Epithelial cell of prostate (primary cell): ENCODE measurements at regions not wholly inside any gene's neighbourhood (a gene's known extent, or its start where the extent isn't known, plus 50 kb on each side); places are given as distances from the start of the nearest gene placed in this dataset.
A peak's percentile ranks its signal among the peaks of the same experiment; 100 is the strongest.
"Not testable (repeated sequence)": the region's sequence is repeated elsewhere in the genome, so short reads cannot be mapped to it uniquely, and the experiment has no call there.

Experiments used
- DNase-seq: peaks from one replicate; pipeline ENCODE4 v3.0.0-alpha.2; 2011; ENCODE audit warnings: low read depth, low spot score
- H3K27ac ChIP-seq: fragments of 450-650 bp; 2 replicates; pipeline ENCODE4 v1.5.1; 2017; ENCODE audit warnings: mild to moderate bottlenecking

DNA sequence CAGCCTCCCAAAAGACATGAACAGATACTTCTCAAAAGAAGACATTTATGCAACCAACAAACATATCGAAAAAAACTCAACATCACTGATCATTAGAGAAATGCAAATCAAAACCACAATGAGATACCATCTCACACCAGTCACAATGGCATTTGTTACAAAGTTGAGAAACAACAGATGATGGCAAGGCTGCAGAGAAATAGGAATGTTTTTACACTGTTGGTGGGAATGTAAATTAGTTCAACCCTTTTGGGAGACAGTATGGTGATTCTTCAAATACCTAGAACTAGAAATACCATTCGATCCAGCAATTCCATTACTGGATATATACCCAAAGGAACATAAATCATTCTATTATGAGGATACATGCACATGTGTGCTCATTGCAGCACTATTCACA, 1349.2 kb upstream of the GJE1 start:
- not testable (repeated sequence) for DNase-seq, H3K27ac ChIP-seq

DNA sequence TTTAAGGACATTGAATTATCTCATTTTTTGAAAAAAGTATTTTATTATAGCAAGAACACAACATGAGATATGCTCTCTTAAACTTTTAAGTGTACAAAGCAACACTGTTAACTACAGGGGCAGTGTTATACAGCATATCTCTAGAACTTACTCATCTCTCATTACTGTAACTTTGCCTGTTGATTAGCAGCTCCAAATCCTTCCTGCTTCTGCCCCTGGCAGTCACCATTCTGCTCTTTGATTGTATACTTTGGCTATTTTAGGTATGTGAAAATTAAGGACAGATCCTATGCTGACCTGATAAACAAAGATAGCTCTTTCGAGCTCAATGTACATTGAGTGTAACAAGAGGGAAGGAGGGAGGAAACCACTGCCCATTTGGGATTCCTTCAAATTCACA, 1349.8 kb upstream of the GJE1 start:
- no peak for DNase-seq
- H3K27ac ChIP-seq, result peak overlapping the region; percentile 7

DNA sequence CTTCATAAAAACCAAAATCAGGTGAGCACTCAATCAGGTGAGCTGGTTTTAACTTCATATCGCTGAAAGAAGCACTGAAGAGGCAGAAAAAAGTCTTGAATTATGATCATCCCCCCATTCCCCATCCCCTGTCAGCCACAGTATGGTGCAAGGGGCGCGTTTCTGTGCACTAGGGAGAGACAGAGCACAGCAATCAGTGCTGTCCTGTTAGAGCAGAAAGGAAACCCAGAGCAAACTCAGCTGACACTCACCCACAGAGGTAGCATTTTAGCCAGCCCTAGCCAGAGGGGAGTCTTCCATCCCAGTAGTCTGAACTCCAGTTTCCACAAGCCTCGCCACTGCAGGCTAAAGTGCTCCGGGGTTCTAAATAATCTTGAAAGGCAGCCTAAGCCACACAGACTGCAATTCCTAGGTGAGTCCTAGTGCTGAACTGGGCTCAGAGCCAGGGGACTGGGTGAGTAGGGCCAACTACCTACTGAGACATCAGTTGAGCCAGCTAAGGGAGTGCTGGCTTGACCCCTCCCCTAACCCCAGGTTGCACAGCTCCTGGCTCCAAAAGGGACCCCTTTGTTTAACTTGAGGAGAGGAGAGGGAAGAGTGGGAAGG, 1352.6 kb upstream of the GJE1 start:
- H3K27ac ChIP-seq, result peak overlapping the region; percentile 72
- no peak for DNase-seq

DNA sequence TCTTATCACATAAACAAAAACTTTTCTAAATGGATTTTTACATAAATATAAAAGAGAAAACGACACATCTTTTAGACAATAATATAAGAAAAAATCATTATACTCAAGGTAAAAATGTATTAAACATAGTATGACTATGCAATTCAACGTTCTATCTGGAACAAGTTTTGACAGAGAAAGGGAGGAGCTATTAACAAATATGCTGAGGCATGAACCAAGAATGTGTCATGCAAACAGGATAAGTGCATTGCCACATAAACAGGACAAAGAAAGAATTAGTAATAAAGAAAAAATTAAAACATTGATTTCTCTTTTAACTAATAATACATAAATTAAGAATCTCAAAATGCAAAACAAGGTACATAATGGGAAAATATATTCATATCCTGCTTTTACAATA, 1353.4 kb upstream of the GJE1 start:
- H3K27ac ChIP-seq, result peak overlapping the region; percentile 72
- peak; percentile 62 for DNase-seq

DNA sequence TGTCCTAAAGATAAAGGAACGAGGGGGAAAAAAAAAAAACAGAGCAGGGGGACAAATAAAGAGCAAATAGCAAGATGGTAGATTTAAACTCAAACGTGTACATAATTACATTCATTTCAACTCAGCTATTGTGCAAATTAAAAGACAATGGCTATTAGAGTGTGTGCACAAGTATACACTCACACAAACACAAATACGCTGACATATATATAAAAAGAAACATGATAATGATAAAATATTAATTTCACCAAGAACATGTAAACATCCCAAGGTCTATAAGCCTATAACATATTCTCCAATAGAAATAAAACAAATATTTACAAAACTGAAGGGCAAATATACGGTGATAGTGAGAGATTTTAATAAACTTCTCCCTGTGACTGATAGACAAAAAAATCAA, 1354.9 kb upstream of the GJE1 start:
- H3K27ac ChIP-seq, result no peak overlapping the region
- DNase-seq, result no peak

DNA sequence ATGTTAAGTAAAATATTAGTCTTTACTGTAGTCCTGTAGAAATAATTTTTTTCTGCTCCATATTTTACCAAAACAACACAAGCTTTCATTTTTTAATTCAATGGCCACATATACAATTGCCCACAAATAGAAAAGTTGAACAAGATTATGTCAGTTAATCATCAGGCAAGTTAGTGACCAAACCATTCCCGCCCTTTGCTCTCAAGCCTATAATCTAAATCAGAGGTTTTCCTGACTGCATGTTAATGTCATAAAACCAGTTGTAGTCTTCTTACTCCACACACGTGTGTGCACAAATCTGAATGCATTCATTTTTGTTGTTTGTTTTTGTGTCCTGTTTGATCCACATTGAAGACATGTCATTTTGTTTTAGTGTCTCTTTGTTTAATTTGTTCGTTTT, 1357.7 kb upstream of the GJE1 start:
- no peak for DNase-seq
- H3K27ac ChIP-seq, result no peak overlapping the region

DNA sequence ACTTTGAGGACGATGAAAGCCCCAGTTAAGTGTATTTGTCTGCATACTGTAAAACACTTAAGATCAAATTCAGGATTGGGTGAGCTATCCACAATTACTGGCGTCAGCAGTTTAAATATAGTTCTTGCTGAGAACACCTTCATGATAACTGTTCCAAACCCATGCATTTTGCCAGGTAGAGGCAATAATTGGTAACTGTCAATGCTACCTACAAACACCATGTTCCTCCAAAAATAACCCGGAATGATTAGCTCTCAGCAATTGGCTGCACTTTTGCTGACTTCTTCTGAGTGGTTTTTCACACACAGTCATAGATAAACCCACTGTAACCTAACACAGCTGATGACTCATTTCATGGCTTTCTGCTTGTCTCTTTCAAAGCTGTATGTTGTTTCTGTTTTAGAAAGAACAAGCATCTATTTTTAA, 1358.6 kb upstream of the GJE1 start:
- H3K27ac ChIP-seq, result no peak overlapping the region
- DNase-seq, result peak; percentile 36

DNA sequence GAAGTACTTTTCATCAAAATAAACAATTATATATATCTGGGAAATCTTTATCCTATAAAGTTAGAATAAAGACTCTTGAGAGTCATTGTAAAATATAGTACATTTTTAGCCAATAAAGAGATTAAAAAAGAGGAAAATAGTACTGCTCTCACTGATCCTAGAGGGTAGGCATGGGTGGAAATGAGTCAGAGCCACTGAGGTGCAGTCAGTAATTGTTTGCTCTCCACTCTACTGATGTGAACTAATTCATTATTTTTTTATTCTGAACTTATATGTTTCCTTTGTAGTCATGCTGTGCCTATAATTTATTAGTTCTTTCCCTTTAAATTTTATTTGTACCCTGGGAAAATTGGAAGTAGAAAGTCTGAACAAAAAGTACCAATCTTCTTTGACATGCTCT, 1359.4 kb upstream of the GJE1 start:
- no peak for DNase-seq
- no peak overlapping the region for H3K27ac ChIP-seq

DNA sequence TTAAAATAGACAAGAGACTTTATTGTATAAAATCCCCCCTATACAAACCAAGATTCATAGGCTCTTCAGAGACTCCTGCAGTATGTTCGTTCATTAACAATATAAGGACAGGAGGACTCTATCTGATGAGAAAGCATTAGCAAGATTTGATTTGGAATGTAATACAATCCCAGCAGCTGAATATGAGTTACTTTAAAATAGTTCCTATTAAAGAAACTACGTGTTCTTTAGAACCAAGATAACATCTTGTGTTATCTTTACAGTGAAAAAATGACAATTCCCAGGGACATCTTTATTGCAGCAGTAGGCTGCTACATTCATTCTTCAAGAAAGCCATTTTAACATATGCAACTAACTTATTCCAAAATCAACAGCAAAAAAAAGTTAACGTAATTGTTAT, 1360.1 kb upstream of the GJE1 start:
- no peak overlapping the region for H3K27ac ChIP-seq
- no peak for DNase-seq

DNA sequence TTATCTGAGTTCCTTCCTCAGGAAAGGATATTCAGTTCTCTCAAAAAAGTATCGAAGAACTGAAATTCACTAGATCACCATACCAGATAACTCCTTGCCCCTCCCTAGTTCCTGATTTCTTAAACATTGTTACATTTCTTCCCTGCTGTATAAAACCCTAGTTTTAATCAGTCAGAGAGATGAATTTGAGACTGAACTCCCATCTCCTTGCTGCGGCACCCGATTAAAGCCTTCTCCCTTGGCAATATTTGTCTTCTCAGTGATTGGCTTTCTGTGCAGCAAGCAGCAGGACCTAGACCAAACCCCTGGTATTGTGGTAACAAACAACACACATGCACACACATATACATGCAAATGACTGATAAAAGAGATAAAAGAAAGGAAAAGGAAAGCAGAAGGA, 1364.6 kb upstream of the GJE1 start:
- DNase-seq, result no peak
- H3K27ac ChIP-seq, result no peak overlapping the region

DNA sequence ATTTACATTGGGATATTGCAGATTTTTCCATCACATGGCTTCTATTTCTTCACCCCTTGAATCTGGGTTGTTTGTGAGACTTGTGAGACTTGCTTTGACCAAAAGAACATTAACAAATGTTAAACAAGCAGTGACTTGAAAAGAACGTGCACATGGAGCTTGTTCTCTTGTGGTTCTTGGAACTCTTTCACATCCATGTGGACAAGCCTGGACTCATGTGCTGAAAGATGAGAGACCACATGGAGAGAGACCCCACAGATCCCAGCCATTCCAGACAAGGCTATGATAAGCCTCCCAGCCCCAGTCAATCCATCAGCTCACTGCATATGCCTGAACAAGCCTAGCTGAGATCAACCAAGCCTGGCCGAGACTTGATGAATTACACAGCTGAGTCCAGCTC, 1365.7 kb upstream of the GJE1 start:
- H3K27ac ChIP-seq, result no peak overlapping the region
- no peak for DNase-seq

DNA sequence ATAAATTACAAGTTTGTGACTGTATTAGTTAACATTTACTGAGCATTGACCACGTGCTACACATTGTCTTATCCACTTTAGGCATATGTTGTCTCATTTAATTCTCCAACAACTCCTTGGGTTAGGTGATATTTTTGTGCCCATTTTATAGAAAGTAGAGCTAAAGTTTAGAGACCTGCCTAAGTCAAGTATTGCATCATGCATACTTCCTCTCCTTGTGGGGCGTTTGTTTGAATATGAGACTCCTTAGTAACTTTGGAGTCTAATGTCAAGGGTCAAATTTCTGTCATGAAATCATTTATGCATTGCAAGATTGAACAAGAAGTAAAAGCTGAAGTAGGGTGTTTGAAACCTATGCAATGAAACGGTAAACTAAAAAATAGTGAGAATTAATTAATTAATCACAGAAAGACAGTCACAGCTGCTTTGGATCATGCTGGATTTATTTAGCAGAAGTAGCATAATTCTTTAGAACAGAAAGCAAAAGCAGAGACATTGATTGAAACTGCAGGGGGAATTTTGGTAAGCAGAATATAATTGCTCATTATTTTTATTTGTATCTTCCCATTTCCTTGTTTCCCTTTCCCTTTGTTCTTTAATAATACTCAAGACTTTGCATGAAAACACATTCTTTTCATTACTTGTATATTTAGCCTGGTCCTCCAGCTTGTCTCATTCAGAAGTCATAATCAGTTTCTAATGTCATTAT, 1374.4 kb upstream of the GJE1 start:
- no peak overlapping the region for H3K27ac ChIP-seq
- no peak for DNase-seq

DNA sequence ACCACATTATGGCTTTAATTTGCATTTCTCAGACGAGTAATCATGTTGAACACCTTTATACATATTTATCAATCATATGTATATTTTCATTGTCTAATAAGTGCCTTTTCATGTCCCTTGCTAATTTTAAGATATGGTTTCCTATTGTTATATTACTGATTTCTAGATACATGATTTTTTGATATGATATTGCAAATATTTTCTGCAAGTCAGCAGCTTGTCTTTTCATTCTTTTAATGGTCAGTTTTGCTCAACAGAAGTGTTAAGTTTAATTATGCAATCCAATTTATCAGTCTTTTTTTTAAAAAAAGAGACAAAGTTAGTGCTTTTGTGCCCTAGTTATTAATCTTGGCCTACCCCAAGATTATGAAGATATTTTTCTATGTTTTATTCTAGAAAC, 1377.8 kb upstream of the CITED2 start:
- no peak overlapping the region for H3K27ac ChIP-seq
- DNase-seq, result no peak

DNA sequence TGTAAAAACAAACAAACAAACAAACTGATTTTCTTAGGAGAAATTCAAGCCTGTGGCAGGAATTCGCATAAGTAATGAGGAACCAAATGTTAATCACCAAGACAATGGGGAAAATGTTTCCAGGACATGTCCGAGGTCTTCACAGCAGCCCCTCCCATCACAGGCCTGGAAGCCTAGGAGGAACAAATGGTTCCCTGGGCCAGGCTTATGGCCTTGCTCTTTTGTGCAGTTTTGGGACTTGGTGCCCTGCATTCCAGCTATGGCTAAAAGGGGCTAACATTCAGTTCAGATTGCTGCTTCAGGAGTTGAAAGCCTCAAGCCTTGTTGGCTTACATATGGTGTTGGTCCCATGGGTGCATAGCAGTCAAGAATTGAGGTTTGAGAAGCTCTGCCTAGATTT, 1372.7 kb upstream of the CITED2 start:
- no peak for DNase-seq
- no peak overlapping the region for H3K27ac ChIP-seq

DNA sequence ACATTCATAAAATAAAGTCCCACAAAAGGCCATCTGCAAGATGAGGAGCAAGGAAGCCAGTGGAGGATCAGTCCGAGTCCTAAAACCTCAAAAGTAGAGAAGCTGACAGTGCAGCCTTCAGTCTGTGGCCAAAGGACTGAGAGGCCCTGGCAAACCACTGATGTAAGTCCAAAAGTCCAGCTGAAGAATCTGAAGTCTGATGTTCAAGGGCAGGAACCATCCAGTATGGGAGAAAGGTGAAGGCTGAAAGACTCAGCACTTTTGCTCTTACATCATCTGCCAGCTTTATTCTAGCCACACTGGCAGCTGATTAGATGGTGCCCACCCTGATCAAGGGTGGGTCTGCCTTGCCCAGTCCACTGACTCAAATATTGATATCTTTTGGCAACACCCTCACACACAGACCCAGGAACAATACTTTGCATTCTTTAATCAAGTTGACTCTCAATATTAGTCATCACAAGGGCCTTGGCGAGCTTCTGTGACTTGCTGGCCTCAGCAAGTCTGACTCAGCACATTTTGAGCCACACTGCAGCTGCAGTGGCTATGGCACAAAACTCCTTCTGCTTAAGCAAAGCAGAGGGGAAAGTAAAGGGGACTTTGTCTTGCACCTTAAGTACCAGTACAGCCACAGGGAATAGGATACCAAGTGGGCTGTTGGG, 1370.3 kb upstream of the CITED2 start:
- peak overlapping the region; percentile 5 for H3K27ac ChIP-seq
- peak; percentile 41 for DNase-seq

DNA sequence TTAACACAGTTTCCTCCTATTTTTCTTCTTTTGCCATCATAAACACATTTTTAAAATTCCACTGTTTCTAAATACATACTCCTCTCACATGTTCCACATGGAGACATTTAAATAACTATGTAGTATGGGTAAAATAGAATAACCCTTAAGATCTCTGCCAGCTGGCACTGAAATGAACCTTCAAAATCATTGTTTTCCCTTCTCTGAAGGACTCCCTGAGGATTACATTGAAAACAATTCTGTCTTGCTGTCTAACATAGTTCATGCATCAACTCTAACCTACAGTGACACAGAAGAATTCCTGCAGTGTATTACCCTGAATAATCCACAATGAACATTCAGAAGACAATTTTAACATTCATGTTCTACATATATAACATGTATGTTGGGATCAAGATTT, 1361.8 kb upstream of the CITED2 start:
- no peak for DNase-seq
- no peak overlapping the region for H3K27ac ChIP-seq

DNA sequence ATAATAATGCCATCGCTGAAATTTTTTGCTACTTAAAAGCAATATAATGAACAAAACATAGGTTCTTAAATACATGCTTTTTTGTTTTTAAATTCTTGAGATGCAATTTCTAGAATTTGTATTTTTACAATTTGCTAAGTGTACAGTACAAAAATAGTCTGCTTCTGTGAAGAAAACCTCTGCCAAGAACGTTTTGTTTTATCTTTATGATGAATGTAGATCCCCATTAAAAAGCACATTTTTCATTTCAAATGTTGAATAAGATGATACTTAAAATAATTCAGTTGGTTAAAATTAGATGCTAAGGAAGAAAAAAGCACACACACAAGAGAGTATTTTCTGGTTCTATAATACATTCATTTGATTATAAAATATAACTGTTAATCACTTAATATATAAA, 1358.5 kb upstream of the CITED2 start:
- no peak for DNase-seq
- H3K27ac ChIP-seq, result no peak overlapping the region

DNA sequence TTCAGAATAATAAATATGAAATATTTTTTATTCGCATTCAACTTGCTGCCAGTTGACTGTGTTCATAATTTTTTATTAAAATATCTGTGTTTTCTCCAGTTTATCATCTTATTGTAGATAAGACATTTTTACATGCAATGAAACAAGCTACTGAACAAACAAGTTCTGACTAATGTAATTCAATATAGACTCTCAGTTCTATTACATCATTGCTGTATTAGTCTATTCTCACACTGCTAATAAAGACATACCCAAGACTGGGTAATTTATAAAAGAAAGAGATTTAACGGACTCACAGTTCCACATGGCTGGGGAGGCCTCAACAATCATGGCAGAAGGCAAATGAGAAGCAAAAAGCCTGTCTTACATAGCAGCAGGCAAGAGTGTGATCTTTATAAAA, 1357.7 kb upstream of the CITED2 start:
- no peak for DNase-seq
- no peak overlapping the region for H3K27ac ChIP-seq

DNA sequence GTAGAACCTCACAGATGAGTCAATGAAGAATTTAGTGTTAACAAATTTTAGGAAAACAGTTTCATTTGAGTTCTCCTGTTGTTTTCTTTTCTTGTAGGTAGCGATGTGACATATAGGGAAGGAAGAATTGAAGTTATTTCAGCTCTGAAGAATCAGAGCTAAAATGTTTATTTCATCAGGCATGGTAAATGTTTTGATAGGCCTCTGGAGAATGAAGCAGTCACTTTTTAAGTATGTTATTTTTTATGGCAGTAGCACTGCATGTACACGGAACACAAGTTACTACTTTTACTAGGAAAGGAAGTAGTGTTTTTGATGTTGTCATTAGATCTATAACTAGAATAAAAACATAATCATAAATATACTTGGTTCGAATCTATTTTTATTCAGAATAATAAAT, 1357.3 kb upstream of the CITED2 start:
- no peak for DNase-seq
- H3K27ac ChIP-seq, result no peak overlapping the region

DNA sequence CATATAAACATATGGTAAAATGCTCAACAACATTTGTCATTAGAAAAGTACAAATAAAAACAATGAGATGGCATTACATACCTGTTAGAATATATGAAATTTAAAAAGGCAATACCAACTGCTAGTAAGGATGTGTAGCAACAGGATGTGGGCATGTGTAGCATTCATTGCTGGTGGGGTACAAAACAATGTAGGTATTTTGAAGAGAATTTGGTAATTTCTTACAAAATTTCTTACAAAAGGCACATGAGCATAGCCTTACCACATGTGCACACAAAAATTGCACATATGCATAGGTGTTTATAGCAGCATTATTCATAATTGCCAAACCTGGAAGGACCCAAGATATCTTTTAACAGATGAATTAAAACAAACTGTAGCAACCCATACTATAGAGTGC, 1355.1 kb upstream of the CITED2 start:
- no peak overlapping the region for H3K27ac ChIP-seq
- no peak for DNase-seq

DNA sequence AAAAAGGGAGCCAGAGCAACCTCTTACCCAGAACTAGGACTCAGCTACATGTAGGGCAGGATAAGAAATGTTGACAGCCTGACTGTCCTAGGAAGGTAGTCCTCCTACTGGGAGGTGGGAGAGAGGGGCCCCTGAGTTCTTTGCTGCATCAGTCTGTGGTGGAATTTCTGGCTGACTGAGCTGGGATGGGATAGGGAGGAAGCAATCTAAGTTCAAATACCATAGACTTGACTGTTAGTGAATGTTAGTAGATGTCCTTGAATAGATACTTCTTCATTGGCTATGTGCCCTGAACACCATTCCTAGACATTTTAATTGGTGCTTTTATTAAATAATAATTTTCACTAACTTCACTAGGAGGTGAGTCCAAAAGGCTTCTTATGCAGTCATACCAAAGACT, 1343.6 kb upstream of the CITED2 start:
- no peak overlapping the region for H3K27ac ChIP-seq
- DNase-seq, result no peak

DNA sequence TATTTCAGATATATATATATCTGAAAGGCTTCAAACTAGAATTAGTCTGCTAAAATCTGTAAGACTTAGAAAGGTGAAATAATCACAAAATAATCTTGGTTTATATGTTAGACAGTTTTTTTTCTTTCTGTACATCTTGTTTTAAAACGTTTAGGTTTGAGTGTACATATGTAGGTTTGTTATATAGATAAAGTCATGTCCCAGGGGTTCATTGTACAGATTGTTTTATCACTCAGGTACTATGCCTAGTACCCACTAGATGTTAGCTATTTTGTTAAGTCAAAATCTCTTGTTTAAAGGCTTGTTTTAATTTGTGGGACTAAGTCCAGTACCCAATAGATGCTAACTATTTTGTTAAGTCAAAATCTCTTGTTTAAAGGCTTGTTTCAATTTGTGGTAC, 1339.0 kb upstream of the CITED2 start:
- DNase-seq, result no peak
- H3K27ac ChIP-seq, result no peak overlapping the region
